HG03196 (cell line): ENCODE measurements at regions not wholly inside any gene's neighbourhood (a gene's known extent, or its start where the extent isn't known, plus 50 kb on each side); places are given as distances from the start of the nearest gene placed in this dataset.

ENCODE experiments used
- ATAC-seq: cut with Tn5 transposase; IDR thresholded peaks from one replicate; pipeline ENCODE4 v1.9.1; 2021; ENCODE audit not compliant: unreplicated experiment

DNA sequence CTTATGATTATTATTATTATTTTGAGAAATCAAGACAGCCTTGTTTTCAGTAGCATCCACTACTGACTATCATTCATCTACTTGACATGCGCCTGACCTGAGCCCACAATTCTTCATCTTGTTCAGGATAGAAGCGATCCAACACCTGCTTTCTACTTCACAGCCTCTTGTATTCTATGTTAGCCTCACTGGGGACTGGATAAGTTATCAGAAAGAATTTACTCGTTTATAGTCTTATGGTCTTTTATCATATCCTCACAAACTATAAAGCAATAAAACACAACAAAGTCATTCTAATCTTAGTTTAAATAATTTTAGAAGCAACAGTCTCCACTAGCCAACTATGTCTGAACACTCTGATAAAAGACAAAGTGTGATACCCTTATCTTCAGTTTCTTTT, 436.0 kb upstream of the ARGLU1 start:
- no peak for ATAC-seq

DNA sequence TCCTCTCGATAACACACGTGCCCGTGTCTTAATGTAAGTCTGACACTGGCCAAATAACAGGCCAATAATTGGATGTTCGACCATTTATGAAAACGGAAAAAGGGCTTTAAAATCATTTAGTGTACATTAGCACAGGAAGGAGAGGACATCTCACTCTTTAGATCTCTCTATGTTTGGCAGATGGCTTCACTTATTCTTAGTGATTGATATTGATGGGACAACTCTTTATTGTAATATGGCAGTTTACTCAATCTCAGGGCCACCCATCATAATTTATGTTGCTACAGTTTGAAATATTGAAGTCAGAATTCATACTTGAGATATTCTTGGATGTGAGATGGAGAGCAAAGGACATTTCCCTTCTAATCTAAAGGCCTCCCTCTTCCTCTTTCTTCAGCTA, 430.7 kb upstream of the ARGLU1 start:
- ATAC-seq = no peak

DNA sequence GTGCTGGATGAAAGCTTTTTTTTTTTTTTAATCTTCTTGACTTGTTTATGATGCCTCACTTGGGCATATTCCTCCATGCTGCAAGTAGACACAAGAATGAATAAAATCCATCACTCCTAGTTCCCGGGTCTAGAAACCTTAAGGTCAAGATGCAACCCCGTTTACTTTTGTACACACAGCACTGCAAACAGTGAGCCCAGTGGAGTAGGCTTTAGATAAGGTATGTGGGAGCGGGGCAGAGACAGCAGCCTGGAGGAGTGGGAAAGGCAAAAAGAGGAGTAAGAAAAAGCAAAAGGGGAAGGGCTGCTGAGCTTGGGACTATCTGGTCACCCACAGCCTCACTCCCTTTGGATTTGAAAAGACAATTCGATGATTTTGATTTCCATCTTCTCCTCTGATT, 429.8 kb upstream of the ARGLU1 start:
- ATAC-seq = no peak

DNA sequence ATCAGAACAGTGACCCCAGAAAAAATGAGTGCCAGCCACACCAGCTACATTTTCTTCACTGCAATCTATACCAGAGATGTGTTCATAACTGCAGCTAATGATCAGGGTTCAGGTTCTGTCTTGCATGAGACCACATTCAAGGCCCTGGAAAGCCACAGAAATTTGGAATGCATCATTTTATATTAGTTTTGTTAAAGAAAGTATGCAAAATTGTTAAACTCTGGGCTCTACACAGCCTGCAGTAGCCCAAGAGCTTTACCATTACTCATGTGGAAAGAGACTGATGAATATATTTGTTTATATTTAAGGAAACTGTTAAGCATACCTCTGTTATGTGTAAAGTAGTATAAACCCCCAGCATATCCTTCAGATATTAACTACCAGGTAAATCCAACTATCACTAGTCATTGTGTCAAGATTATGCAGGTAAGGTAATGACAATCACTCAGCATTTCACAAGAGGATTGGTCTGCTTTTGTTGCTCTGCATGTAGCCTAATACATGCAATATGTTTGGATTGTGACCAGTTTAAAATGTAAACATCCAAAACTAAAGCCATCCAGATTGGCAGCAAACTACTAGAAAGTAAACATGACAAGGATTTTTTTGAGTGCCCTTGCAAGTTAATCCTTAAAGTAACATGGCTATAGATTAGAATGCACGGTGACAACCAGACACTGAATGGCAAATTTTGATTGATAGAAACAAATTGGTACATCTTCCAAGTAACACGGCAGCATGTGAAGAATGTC, 429.1 kb upstream of the ARGLU1 start:
- ATAC-seq = no peak

DNA sequence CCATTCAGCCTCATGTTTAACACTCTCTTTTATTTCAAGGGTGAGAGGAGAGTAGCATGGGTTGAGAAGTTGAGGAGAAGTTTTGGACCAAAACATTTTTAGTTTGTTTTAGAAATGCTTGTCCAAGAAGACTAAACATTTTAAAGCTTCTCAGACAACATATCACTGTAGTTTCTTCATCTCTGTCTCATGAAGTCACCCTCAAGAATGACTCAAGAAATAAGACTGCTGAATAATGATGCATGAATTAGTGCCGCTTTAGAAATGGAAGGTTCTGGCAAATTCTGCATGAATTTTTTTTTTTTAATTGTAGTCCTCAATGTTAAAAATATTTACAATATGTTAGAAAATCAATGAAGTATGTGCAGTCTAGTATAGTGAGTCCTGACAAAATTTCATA, 422.7 kb upstream of the ARGLU1 start:
- no peak for ATAC-seq

DNA sequence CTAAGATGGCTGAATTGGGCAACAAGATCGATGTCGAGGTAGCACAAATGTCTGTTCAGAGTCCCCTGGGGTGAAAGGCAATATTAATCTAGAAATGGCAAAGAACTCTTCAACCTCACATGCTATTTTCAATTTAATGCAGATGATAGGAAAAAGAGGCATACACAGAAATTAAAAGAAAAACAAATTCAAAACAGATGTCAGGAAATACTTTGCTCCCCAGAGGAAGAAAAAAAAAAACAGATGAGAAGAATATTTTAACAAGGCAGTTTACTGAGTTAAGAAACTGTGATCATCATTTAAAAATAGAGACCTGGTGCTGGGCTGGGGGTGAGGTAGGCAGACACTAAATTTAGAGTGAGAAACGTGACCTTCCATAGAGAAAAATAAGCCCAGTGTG, 421.9 kb upstream of the ARGLU1 start:
- no peak for ATAC-seq

DNA sequence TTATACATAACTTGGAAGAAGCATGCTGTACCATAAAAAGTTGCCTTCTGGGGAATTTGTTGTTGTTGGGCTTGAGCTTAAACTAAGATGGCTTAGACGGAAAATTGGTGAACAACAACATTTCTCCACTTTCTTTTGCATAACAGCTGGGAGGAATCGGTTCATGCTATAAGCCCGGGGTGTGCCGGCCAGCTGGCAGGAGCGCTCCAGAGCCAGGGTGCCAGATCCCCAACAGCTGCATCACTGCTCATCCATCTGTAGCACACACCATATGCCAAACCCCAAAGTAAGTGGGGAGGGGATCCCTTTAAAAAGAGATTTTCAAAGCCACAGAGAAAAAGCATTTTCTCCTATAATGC, 419.5 kb upstream of the ARGLU1 start:
- no peak for ATAC-seq

DNA sequence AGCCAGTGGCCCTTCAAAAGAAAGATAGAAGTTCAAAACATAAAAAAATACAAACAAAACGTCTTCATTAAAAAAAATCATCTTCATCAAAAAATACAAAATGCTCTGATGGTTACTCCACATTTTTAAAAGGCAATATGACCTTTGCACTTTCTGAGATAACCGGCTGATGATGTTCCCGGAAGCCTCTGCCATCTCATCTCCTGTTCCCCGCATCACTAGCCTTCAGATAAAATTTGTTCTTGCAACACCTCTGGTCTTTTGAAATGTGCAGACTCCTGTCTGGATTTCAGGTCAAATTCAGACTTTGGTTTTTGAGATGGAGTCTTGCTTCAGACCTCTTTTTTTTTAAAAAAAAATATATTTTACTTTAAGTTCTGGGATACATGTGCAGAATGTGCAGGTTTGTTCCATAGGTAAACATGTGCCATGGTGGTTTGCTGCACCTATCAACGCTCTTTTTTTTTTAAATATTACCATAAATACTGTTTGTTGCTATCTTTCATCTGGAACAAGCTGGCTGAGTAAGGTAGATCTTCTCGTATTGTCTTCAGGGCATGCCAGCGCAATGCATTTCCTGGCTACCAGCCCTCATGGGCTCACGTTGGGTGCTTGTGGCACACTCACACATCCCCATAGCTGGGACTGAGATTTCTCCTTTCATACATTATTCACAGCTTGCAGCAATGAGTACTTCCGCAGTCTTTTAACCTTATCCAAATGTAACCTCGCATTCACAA, 418.9 kb upstream of the ARGLU1 start:
- ATAC-seq = no peak

DNA sequence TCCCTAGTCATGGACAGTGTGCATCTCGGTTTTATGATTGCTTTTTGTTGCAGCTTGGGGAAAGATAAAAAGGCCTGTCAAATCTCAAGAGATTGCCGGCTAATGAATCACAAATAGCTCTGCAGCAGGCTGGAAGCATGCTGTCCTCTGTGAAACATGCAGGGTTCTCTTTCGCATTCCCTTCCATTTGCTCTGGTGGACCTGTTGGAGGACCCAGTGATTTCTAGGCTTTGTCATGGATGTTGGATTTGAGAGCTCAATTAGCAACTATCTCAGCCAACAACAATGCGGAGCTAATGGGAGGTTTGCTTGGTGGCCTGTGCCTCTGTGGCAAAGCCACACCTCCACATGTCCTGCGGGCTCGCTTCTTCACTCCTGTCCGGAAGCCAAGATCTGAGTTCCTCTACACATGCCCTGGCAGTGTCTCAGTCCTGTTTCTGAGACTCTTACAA, 418.1 kb upstream of the ARGLU1 start:
- no peak for ATAC-seq

DNA sequence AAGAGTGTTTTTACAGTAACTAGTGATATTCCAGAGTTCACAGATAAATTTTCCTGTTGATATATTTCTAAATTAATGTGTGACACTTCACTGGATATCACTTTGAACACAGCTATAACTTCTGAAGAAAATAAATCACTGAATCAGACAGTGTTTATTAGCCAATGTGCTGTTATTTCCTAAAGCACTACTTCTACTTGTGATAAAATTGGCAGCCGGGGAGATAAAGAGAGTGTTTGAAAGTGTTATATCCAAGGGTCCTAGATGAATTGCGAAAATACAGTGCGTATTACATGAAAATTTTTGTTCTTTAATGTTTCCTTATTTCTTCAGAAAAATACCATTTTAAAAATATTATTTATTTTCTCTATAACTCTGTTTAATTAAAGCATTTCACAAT, 417.5 kb upstream of the ARGLU1 start:
- no peak for ATAC-seq

DNA sequence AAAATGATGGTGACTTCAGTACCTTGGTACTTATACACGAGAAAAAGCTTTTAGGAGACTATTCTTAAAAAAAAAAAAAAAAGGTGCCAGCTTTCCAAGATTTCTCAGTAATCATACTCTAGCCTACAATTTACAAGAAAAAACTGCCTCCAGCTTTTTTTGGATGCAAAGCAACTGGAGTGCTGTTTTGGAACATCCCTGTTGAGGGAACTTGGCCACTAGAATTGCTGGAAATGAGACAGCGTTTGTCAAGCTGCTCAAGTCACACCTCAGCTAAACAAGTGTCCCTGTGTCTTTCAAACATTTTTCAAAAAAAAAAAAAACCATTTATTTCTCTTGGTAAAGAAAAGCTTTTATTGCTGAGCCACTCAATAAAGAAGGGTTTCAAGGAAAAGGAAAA, 413.1 kb upstream of the ARGLU1 start:
- no peak for ATAC-seq

DNA sequence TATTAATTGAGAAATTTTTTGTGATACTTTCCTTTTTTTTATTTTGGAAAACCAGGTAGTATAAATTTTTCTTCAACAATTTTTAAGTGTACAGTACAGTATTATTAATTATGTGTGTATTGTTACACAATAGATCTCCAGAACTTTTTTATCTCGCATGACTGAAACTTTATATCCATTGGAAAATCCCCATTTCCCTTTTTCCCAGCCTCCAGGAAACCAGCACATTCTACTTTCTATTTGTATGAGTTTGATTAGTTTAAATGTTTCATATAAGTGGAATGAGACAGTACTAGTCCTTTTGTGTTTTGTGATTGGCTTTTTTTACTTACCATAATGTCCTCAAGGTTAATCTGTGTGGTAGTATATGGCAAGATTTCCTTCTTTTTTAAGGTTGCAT, 399.5 kb upstream of the ARGLU1 start:
- no peak for ATAC-seq

DNA sequence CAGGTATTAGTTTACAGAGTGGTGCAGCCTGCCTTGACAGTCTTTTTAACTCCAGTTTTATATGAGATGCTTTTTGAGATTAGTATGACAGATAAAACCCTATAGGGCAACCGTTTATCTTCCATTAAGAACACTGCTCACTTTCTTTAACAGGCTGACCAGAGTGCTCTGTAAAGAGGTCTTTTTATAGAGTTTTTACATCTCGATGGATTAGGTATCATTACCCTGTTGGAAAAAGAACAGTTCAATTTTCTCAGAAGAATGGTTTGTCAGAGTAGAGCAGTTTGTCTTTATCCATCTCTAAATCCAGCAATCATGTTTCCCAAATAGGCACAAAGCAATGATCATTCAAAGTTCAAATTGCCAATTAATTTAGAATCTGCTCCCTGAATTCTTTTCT, 395.2 kb upstream of the ARGLU1 start:
- ATAC-seq = no peak

DNA sequence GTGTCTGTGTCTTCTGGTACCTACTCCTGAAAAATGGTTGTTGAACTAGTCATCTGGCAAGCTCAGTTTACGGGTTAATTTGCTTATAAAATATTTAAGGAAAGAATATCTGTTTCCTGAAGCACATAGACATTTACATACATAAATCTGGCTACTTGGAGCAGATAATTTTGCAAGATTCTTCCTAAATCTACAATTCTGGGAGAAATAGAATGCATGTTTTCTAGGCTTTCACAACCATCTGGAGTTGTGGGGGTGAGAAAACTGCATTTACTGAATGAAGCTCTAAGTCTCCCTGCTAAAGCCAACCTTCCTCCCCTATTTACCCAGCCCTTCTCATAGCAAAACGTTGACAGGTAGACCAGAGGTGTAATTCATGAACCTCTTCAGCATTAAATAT, 393.7 kb upstream of the ARGLU1 start:
- ATAC-seq = no peak

DNA sequence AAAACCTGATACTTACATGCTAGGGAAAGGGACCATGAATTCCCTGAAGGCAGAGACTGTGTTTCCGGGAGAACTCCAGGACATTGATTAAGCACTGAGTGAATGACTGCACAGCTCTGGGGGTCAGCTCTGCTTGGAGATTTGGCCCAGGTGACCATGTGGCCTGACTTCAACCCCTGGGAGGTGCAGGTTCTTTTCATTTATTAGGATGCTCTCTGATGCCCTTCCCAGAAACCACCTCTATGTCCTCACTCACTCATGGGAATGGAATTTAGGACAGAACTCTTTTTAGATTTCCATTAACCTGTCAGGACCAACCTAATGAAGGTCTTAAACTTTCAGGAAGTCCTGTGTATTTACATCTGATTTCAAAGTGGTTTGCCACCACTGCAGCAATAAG, 393.3 kb upstream of the ARGLU1 start:
- no peak for ATAC-seq

DNA sequence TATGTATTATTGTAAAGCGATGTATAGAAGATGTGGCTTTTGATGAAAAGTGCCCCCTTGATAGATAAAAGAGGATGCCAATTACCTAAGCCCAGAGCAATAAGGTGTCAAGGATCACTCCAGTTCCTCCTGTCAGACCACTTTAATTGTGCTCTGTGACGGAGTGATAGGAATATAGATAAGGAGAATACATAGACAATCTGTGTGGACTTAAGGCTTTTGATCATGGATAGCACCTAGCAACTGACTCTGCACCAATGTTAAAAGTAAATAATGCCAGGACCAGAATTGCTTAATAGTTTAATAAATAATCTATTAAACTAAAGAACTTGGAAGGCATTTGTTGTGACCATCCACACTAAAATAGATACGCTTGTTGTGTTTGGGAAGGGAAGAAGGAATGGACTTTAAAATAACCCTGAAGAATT, 390.7 kb upstream of the ARGLU1 start:
- ATAC-seq = no peak

DNA sequence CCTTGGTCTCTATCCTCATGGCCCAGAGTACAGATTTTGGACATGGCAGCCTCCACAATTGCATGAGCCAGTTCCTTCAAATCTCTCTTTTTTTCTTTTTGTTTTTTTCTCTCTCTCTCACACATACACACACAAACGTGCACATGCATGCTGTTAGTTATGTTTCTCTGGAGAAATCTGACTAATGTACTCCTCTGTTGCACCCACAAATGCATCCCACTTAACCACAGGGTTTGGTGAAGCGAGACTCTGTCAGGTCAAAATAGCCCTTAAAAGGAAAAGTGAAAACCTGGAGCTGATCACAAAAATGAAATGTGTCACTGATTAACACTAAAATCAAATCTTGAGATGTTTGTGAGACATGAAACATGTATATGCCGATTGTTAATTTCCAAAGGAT, 374.6 kb upstream of the ARGLU1 start:
- no peak for ATAC-seq

DNA sequence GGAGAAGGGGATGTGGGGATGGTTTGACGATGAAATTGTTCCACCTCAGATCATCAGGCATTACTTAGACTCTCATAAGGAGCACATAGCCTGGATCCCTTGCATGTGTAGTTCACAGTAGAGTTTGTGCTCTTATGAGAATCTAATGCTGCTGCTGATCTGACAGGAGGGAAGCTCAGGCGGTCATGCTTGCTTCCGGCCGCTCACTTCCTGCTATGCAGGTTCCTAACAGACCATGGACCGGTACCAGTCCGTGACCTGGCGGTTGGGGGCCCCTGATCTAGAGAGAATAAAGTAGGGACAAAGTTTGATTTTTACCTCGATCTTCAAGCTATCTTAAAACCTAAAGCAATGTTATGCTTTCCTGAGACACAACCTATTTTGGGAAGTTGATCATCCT, 373.8 kb upstream of the ARGLU1 start:
- no peak for ATAC-seq

DNA sequence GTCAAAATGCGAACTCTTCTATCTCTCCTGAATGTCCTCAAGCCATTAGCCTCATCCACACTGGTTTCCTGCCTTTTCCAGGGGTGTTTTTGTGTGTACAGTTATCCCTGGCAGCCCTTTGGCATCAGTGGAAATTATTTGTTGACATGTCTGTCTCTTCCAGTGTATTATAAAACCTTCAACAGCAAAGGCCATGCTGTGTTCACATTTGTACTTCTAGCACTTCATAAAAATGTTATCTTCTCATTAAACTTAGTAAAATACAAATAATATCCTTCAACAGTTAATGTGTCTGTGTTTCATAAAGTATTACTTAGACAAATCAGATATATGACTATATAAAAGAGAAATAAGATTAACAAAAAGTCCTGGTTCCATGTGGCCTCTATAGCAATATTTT, 359.5 kb upstream of the ARGLU1 start:
- ATAC-seq = no peak

DNA sequence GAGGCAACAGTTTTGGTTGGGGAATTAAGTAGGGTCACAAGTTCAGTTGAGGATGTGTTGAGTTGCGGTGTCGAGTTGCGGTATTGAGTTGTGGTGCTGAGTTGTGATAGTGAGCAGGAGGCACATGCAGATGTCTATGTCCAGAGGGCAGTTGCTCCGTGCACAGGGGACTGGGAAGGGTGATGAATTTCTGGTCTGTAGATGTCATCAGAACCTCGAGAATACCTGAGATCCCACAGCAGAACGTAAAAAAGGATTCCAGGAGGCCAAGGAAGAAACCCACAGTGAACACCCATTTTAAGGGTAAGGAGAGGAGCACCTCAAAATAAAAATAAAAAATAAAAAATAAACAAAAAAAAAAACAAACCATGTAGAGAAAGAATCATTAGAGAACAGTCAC, 354.4 kb upstream of the ARGLU1 start:
- no peak for ATAC-seq

DNA sequence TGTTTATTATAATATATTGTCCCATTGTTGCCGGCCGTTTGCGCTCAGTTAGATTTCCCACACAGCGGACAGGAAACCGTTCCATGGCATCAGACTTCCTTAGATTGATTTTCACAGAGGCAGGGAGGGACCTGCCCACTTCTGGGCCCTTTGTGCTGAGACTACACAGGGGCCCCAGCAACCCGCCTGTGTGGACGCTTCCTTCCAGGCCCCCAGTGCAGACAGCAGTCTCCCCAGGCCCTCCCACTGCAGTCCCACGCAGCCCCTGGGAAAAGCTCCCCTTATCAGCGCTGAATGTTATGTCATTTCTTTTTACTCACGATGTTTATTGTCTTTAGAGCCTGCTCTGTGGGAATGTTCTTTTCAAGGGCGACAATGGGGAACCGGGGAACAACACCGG, 351.7 kb upstream of the ARGLU1 start:
- no peak for ATAC-seq

DNA sequence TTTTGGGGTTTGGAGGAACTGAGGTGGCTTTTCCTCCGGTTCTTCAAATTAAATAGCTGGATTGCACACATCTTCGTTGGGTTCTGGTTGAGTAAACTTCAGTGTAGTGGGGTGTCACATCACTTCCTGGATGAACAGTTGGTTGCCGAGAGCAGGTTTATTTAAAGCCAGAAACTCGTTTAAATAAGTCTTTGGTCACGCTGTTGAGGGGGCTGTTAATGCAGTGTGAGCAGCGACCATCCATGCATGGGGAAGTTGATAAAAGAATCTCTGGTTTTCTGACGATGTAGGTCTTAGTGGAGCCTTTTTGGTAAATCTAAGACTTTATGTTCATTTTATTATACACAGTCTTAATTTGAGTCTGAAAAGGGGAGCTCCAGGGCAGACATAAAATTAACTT, 351.2 kb upstream of the ARGLU1 start:
- ATAC-seq = no peak

DNA sequence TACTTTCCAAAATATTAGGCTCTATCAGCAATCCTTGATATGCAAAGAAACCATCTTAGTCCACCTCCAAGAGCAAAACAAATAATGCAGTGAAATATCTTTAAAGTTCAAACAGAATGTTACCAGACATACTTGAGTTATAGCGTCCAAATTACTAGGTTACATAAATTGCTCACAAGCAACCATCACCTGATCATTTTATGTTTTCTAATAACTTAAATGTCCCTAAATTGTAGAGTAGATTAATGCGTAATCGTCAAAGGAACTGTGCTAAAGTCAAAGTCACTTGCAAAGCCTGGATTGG, 350.6 kb upstream of the ARGLU1 start:
- no peak for ATAC-seq
